Posterior cingulate gyrus (tissue), 11 donors: ENCODE measurements at regions not wholly inside any gene's neighbourhood (a gene's known extent, or its start where the extent isn't known, plus 50 kb on each side); places are given as distances from the start of the nearest gene placed in this dataset.

Experiments
- DNase-seq, 10 donors: peaks; one replicate each; pipeline versions ENCODE4 v3.0.0 to v3.0.0-alpha.2; 2020 to 2021; ENCODE audit warnings: mixed read lengths in 3 of 10
- intact Hi-C: fragments of 100-400 bp; cut with DNase I; formaldehyde crosslinking; loops from one replicate; pipeline ENCODE4 v1.15.1; 2023

GRCh38 chr2:81194581-81194980, 890.0 kb upstream of the LRRTM1 start:
- intact Hi-C loops, result no loop called here
- peak in 3 of 10 donors; percentile 27 to 74 (median 69) for DNase-seq

DNA sequence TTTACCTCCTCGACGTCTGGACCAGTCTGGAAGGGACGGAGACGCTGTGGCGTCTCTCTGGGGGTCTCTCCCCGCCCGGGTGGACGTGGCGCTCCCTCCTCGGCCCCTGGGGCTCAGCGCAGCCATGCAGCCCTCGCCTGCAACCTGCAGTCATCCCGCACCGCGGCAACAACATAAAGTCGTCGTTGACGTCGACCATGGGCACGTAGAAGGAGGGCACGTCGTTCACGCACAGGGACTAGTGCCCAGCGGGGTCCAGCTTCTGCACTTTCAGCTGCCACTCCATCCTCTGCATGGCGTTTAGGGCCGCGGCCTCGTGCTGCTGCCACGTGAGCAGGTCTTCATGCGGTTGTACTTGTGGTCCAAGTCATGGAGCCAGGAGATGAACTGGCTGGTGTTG, 889.6 kb upstream of the LRRTM1 start:
- peak in 2 of 10 donors; percentile 63 to 68 for DNase-seq

GRCh38 chr2:81181845-81182244, 877.3 kb upstream of the LRRTM1 start:
- intact Hi-C loops, result no loop called here
- DNase-seq, result no peak

More for the DNA sequence above, 889.6 kb upstream of the LRRTM1 start:
- intact Hi-C loops, result no loop called here

DNA sequence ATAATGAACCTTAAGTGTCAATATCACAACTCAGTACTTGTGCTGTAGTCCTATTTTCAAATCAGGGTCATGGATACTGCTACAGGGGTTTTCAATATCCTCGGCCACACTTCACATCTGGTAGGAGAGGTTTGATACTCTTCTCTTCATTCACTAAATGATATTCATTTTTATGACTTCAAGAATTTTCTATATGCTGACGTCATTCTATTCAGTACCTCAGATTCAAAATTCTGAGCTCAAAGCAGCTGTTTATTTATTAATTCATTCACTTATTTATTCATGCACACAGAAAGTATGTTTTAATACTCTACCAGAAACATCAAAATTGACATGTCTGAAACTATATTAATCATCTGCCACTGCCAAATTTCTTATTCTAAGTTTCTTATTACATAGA, 866.9 kb upstream of the LRRTM1 start:
- intact Hi-C loops, result no loop called here
- DNase-seq, result no peak

- no peak for DNase-seq
- intact Hi-C loops, result no loop called here
These were observed 859.0 kb upstream of the LRRTM1 start for GRCh38 chr2:81163583-81163982.

DNA sequence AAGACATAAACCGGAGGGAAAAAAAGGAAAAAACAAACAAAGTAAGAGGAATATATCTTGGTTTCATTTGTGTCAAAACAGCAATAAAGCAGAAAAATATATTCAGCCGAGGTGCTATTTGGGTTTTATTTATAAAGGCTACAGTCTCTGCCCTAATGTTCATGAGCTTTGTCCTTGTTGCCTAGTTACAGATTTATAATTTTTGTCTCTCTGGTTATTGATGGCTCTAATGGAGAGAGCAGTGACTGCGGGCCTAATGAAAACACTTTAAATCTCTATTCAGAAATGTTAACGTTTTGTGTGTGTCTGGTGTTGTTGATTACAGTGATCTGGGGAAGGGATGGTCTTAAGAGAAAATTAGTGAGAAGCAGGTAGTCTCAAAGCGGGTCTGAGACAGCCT, 854.0 kb upstream of the LRRTM1 start:
- no peak for DNase-seq
- intact Hi-C loops, result no loop called here

DNA sequence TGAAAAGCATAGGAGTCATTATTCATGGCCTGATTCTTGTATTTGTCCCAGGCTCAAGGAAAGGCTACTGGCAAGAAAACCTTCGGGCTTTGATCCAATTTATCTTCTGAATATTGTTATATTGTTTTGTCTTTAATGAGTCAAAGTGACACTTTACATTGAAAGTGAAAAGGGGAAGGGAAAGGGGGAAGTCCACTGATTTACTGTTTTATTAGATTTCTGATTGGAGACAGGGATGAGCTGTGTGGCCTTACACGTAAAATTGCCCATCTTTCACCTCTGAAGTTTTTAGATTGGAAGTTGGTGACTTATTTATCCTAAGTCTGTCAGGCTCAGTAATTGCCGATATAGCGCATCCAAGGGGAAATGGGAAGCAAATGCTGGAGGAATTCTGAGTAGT, 843.8 kb upstream of the LRRTM1 start:
- intact Hi-C loops, result no loop called here
- no peak for DNase-seq

- intact Hi-C loops, result no loop called here
- DNase-seq, result peak in 8 of 10 donors; percentile 22 to 91 (median 44)
These were observed 831.7 kb upstream of the LRRTM1 start for GRCh38 chr2:81136296-81136695.

- intact Hi-C loops, result no loop called here
- DNase-seq, result no peak
These were observed 792.8 kb upstream of the LRRTM1 start for GRCh38 chr2:81097361-81097760.

GRCh38 chr2:81093031-81093430, 788.5 kb upstream of the LRRTM1 start:
- no peak for DNase-seq
- intact Hi-C loops, result no loop called here

GRCh38 chr2:81087646-81088045, 783.1 kb upstream of the LRRTM1 start:
- DNase-seq, result peak in 3 of 10 donors; percentile 4 to 9 (median 6)
- intact Hi-C loops, result no loop called here

DNA sequence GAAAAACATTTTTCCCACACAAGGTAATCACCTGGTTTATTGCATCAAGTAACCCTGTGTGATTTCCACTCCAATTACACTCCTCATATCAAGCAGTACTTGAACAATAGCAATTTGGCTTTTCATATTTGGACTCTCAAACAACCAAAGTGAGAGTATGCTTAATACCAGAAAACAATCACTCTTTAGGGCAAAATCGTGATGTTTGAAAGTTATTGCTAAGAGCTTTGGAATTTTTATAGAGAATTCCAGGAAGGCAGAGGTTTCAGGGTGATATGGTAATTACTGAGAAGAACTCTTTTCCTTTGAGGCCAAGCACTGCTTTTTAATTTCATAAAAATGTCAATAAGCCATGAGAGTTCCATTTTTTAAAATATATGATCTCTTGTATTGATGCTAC, 779.5 kb upstream of the LRRTM1 start:
- intact Hi-C loops, result no loop called here
- DNase-seq, result no peak

GRCh38 chr2:81078631-81079030, 774.1 kb upstream of the LRRTM1 start:
- intact Hi-C loops, result no loop called here
- DNase-seq, result no peak

GRCh38 chr2:81078102-81078501, 773.5 kb upstream of the LRRTM1 start:
- intact Hi-C loops, result no loop called here
- DNase-seq, result no peak

- intact Hi-C loops, result no loop called here
- DNase-seq, result no peak
These were observed 772.8 kb upstream of the LRRTM1 start for GRCh38 chr2:81077396-81077795.

GRCh38 chr2:81073412-81073811, 768.9 kb upstream of the LRRTM1 start:
- intact Hi-C loops, result no loop called here
- no peak for DNase-seq

DNA sequence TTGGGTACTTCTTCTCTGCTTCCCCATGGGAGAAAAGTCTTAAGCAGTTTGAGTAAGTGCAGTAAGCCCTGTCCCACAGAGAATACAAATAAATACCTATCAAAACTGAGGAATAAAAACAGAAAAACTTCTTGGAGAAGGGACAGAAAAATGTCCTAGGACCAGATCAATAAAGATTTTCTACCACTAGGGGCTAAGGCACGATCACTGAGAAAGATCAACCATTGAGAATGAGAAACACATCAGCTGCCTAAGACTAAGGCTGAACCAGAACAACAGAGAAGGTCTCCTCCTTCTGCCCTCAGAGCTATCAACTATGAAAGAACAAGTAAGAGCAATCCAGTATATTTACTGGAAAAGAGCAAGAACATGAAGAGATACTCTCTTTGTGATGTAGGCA, 763.6 kb upstream of the LRRTM1 start:
- intact Hi-C loops, result no loop called here
- no peak for DNase-seq

- intact Hi-C loops, result no loop called here
- DNase-seq, result no peak
These were observed 756.5 kb upstream of the LRRTM1 start for GRCh38 chr2:81061016-81061415.

DNA sequence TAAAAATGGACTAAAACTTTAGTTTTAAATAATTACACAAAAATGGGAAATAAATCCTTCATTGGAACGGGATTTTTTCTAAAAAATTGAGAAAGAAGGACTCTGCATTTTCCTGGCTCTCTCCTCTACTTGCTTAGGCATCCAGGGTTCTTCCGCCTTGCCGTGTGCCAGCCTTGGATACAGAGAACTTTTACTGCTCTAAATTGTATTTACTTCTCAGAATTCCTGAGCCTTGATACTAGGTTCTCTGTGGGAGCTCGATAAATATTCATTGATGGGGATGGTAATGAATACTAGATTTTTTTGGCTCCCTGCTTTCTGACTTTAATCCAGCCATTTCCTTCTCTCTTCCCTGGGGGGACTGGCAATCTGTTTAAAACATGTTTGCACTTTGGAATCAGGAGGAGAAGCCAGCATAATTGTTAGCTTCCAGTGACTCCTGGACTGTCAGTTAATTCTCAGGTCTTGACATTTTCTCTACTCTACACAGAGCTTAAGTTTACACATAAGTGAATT, 746.1 kb upstream of the LRRTM1 start:
- intact Hi-C loops, result no loop called here
- DNase-seq, result peak in 1 of 10 donors; percentile 35

GRCh38 chr2:81043681-81044080, 739.1 kb upstream of the LRRTM1 start:
- intact Hi-C loops, result no loop called here
- no peak for DNase-seq

DNA sequence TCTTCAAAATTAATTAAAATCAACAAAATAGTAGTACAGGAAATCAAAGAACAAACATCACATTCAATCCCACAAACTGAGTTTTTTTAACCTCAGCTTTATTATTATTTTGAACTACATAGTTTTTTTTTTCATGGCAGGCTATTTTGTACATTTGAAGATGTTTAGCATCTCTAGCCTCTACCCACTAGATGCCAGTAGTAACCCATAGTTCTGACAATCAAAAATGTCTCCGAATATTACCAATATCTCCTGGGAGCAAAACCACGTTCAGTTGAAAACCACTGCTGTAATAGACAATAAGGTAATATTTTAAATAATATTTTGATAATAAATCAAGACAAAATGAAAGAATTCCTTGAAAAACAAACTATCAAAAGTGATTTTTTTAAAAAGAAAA, 702.6 kb upstream of the LRRTM1 start:
- no peak for DNase-seq
- intact Hi-C loops, result no loop called here

GRCh38 chr2:81002906-81003305, 698.4 kb upstream of the LRRTM1 start:
- no peak for DNase-seq

DNA sequence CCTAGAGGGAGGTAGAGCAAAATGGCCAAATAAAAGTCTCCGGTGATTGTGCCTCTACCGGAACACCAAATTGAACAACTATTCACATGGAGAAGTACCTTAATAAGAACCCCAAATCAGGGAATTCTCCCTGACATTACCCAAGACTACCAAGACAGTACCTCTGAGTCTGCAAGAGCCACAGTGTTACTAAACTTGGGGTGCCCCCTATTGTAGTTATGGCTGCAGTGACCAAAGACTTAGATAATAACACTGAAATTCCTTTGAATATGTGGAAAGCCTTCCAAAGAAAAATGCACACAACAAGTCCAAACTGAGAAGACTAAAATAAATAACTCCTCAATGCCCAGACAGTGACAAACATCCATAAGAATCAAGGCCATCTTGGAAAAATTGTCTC, 682.9 kb upstream of the LRRTM1 start:
- intact Hi-C loops, result no loop called here
- no peak for DNase-seq

More at GRCh38 chr2:81002906-81003305, 698.4 kb upstream of the LRRTM1 start:
- intact Hi-C loops, result no loop called here
